Small intestine (tissue), 7 donors: ENCODE measurements at regions not wholly inside any gene's neighbourhood (a gene's known extent, or its start where the extent isn't known, plus 50 kb on each side); places are given as distances from the start of the nearest gene placed in this dataset.
"Not testable (repeated sequence)": the region's sequence is repeated elsewhere in the genome, so short reads cannot be mapped to it uniquely, and the experiment has no call there.

Experiments used
- DNase-seq, 2 donors: peaks; one replicate each; pipeline versions ENCODE4 v3.0.0 to v3.0.0-alpha.2; 2013
- FAIRE-seq: peaks from 2 replicates; lab custom pipeline; 2012; peaks lifted over from hg19 to GRCh38; lab: Jason Lieb, UNC
- H3K27ac ChIP-seq, 3 donors: one replicate each; pipeline ENCODE4 v1.5.1; 2013; ENCODE audit warnings: low read length in 2 of 3, mild to moderate bottlenecking in 2 of 3, control low read depth in 1 of 3, inconsistent platforms in 1 of 3, low read depth in 1 of 3, moderate library complexity in 1 of 3
- H3K27me3 ChIP-seq, 3 donors: one replicate each; pipeline ENCODE4 v1.6.1; 2013; ENCODE audit warnings: low read length in 3 of 3, inconsistent platforms in 1 of 3; ENCODE audit not compliant: control insufficient read depth in 3 of 3, insufficient read depth in 3 of 3
- H3K36me3 ChIP-seq, 3 donors: one replicate each; pipeline ENCODE4 v1.6.1; 2013; ENCODE audit warnings: low read length in 3 of 3, inconsistent platforms in 1 of 3, low read depth in 1 of 3, mild to moderate bottlenecking in 1 of 3, moderate library complexity in 1 of 3; ENCODE audit not compliant: control insufficient read depth in 3 of 3, insufficient read depth in 2 of 3
- H3K4me1 ChIP-seq, 3 donors: one replicate each; pipeline ENCODE4 v1.6.1; 2013; ENCODE audit warnings: low read length in 2 of 3, inconsistent platforms in 1 of 3, low read depth in 1 of 3, mild to moderate bottlenecking in 1 of 3, moderate library complexity in 1 of 3; ENCODE audit not compliant: control insufficient read depth in 3 of 3, insufficient read depth in 2 of 3
- H3K4me3 ChIP-seq, 3 donors: one replicate each; pipeline ENCODE4 v1.5.1; 2013; ENCODE audit warnings: low read length in 3 of 3, control low read depth in 1 of 3, inconsistent platforms in 1 of 3, low read depth in 1 of 3, mild to moderate bottlenecking in 1 of 3, moderate library complexity in 1 of 3
- H3K9me3 ChIP-seq, 2 donors: one replicate each; pipeline ENCODE4 v1.6.1; 2013; ENCODE audit warnings: low read depth in 1 of 2, low read length in 1 of 2; ENCODE audit not compliant: control insufficient read depth in 2 of 2, insufficient read depth in 1 of 2
- WGBS, 3 donors: extraction: QIAGEN DNeasy Blood & Tissue Kit; methylation state at CpG; one replicate each; pipeline ENCODE4 v1.1.7; 2013; 5-methylcytosine and 5-hydroxymethylcytosine counted together
- donor health status: healthy with polysubstance abuse.
- donor health status: control.
- donor health status: control.
- donor health status: Bipolar disorder and iron deficiency.
- donor health status: healthy.

DNA sequence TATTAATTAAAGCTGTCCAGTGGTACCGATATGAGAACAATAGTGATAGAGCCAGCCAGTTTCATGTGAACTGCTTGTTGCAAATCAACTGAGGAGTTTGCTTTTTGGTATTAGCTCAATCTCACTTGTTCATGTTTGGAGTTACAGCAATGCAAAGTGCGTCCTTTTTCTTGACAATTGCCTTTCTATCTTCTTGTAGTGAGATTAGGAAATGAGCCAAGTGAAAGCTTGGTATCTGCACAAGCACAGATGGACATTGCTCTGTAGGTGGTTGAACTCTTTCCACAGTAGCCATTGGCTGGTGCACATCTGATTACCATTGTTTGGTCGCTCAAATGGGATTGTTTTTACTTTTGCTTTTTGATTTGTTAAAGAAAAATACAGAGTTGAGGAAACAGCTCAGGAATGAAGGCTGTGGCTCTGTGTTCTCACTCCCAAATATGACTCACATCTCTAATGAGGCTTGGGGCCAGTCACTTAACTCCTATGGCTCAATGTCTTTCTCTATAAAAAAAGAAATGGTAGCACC is 241.4 kb downstream of the BMP4 start:
- 4 to 21% (median 17%) methylated on average over 3 of the region's 3 CpGs for WGBS, 3 donors
- Histone ChIP-seq H3K4me1 (peaks cover 0 to 13% (median 0%) of the 10 kb centered on the region in 3 donors), H3K9me3 (no peaks in the 10 kb centered on the region), H3K36me3 (no peaks in the 10 kb centered on the region), H3K27ac (peak overlapping the region in 2 of 3 donors; percentile 11 to 40), H3K27me3 (no peaks in the 10 kb centered on the region), H3K4me3 (no peak overlapping the region)
- peak; percentile 64 to 82 for DNase-seq
- FAIRE-seq, result no peak

DNA sequence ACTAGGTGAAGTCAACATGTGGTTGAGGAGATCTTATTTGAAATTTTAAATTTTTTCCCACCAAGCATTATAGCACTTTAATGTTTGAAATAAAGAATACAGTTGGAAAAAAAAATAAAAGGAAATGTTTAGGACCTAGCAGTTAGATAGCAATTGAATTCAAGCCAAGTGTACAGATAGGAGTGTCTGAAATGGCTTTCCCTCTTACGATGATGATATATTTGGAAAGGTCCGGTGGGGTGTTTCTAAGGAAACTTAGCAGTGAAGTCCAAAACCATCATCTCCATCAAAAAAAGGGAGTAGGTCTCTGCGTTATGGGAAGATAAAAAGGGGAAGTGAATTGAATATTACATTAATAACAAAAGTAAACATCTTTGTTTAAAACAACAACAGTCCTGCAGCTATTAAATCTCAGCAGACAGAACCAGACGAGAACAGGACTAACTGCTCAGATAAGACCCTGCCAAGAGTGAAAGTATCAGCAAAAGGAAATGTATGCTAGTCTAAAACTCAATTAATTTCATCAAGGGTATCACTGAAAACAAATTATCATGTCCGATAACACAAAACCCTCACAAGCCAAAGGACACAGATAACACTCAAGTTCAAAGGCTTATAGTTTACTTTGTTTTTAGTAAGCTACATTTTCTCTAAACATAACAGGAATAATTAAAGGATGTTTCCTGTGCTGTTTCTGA is 242.0 kb downstream of the BMP4 start:
- H3K4me3 ChIP-seq, result no peak overlapping the region
- FAIRE-seq, result no peak

DNA sequence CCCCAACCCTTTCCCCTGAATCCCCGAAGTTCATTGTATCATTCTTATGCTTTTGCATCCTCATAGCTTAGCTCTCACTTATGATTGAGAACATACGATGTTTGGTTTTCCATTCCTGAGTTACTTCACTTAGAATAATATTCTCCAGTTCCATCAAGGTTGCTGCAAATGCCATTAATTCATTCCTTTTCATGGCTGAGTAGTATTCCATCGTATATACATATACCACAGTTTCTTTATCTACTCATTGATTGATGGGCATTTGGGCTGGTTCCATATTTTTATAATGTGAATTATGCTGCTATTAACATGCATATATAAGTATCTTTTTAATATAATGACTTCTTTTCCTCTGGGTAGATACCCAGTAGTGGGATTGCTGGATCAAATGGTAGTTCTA is 243.7 kb downstream of the BMP4 start:
- not testable (repeated sequence) for H3K9me3 ChIP-seq, H3K27me3 ChIP-seq, DNase-seq, H3K27ac ChIP-seq, FAIRE-seq, H3K4me3 ChIP-seq, H3K36me3 ChIP-seq
- WGBS, 3 donors, result 92 to 96% (median 95%) methylated on average over 3 of the region's 3 CpGs
- peaks cover 0 to 13% (median 0%) of the 10 kb centered on the region in 3 donors for H3K4me1 ChIP-seq

More for the DNA sequence above, 242.0 kb downstream of the BMP4 start:
- 2 to 13% (median 11%) methylated on average over 5 of the region's 5 CpGs for WGBS, 3 donors
- Histone ChIP-seq H3K4me1 (peaks cover 0 to 13% (median 0%) of the 10 kb centered on the region in 3 donors), H3K36me3 (no peaks in the 10 kb centered on the region), H3K27ac (peak overlapping the region in 1 of 3 donors; percentile 40), H3K9me3 (no peaks in the 10 kb centered on the region), H3K27me3 (no peaks in the 10 kb centered on the region)
- DNase-seq, result peak in 1 of 2 donors; percentile 29

DNA sequence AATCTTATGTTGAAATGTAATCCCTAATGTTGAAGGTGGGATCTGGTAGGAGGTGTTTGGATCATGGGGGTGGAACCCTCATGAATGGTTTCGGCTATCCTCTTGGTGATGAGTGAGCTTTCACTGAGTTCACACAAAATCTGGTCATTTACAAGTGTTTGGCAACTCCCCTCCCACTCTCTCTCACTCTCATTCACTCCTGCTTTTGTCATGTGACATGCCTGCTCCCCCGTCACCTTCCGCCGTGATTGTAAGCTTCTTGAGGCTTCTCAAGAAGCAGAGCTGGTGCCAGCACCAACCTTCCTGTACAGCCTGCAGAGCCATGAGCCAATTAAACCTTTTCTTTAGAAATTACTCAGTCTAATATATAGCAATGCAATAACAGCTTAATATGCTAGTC is 245.4 kb downstream of the BMP4 start:
- H3K27me3 ChIP-seq, result no peaks in the 10 kb centered on the region
- FAIRE-seq (no peak), DNase-seq (no peak)
- H3K36me3 ChIP-seq, result no peaks in the 10 kb centered on the region
- 89 to 96% (median 91%) methylated on average over 4 of the region's 4 CpGs for WGBS, 3 donors
- peaks cover 0 to 13% (median 0%) of the 10 kb centered on the region in 3 donors for H3K4me1 ChIP-seq
- H3K27ac ChIP-seq, result no peak overlapping the region
- H3K4me3 ChIP-seq, result no peak overlapping the region
- no peaks in the 10 kb centered on the region for H3K9me3 ChIP-seq

DNA sequence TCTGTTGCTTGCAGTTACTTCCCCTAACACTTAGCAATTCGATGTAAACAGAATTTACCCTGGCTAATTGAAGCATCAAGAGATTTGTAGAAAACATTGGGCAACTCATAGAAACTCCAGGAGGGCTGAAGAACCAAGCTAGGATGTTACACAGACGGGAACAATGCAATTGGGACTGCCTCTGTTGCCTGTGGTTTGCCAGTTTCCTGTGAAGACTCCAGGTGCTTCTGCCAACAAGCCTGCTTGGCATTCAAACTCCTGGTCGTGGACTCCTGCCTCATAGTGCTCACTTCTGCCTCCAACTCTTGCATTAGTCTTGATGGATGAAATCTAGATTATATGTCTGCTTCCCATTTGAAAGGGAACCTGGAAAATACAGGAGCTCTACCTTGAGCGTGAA is 246.0 kb downstream of the BMP4 start:
- FAIRE-seq, result no peak
- Histone ChIP-seq H3K36me3 (no peaks in the 10 kb centered on the region), H3K27ac (no peak overlapping the region), H3K4me3 (no peak overlapping the region), H3K9me3 (no peaks in the 10 kb centered on the region), H3K27me3 (no peaks in the 10 kb centered on the region), H3K4me1 (peaks cover 0 to 13% (median 0%) of the 10 kb centered on the region in 3 donors)
- WGBS, 3 donors, result 69 to 81% (median 75%) methylated on average over 4 of the region's 4 CpGs
- DNase-seq, result no peak

DNA sequence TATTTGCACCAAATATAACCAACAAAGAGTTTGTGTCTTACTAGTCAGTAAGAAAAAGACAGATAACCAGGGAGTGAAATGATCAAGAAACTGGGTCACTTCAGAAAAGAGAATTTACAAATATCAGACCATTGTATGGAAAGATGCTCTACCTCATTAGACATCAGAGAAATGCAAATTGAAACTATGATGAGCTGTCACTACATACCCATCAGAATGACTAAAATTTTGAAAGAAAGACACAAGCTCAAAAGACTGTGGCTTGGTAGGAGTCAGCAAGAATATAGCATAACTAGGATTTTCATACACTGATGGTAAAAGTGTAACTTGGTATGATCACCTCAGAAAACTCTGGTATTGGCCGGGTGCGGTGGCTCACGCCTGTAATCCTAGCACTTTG is 247.2 kb downstream of the BMP4 start:
- no peak overlapping the region for H3K4me3 ChIP-seq
- DNase-seq (no peak), FAIRE-seq (no peak)
- H3K27me3 ChIP-seq, result no peaks in the 10 kb centered on the region
- no peaks in the 10 kb centered on the region for H3K36me3 ChIP-seq
- peaks cover 0 to 1% (median 0%) of the 10 kb centered on the region in 3 donors for H3K4me1 ChIP-seq
- WGBS, 3 donors, result 90 to 100% (median 97%) methylated on average over 3 of the region's 3 CpGs
- H3K27ac ChIP-seq, result no peak overlapping the region
- H3K9me3 ChIP-seq, result no peaks in the 10 kb centered on the region

DNA sequence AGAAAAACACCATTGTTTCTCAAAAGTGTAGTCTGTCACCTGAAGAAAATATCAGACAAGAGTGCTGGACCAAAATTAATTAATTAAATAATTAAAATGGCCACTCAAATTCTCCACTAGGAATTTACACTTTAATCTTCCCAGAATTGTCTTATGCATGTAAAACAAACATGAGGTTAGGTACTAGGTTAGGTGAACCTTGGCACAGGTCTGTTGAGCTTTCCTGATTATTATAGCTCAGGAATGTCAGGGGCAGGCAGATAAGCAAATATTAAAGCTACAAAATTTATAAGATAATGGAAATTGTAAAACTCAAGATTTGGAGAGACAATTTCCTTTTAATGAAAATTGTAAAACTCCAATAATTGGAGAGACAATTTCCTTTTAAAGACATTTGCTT is 253.2 kb downstream of the BMP4 start:
- H3K9me3 ChIP-seq, result no peaks in the 10 kb centered on the region
- H3K36me3 ChIP-seq, result no peaks in the 10 kb centered on the region
- no peak for FAIRE-seq
- no peaks in the 10 kb centered on the region for H3K4me1 ChIP-seq
- no peak overlapping the region for H3K4me3 ChIP-seq
- peak in 1 of 2 donors; percentile 16 for DNase-seq
- no peaks in the 10 kb centered on the region for H3K27me3 ChIP-seq
- no peak overlapping the region for H3K27ac ChIP-seq

DNA sequence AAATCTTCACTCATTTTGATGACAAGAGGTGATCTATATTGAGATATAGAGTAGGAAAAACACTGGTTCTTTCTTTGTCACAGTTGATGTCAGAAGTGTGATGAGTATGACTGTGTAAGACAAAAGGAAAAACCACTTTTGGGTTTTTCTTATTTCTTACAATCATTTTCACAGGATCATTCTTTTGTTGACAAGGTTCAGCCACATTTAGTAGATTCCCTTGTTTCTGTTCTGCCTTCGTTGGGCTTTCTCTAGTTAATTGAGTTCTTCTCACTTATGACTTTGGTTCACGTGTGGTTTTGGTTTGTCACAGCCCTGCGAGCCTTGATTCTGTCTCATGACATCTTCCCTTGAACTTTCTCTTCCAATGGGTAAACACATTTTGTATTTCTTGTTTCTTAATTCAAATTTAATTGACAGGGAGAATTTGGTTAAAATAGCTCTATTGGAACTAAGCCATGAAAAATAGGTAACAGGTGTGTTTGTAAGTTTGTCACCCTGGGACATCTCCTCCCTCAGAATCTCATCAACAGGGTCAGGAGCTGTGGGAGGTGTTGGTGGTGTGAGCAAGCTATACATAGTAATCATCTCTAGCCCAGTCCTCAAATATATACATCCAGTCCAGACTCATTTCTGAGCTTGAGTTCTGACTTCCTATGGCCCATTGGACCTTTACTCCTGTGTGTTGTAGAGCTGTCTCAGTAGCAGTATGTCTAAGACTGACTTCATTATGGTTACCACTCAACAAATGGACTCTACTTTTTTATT is 255.3 kb downstream of the BMP4 start:
- no peak for DNase-seq
- no peak for FAIRE-seq
- H3K27ac ChIP-seq, result no peak overlapping the region
- whole genome bisulfite sequencing, 3 donors, result 73 to 95% (median 75%) methylated on average over 3 of the region's 3 CpGs
- H3K27me3 ChIP-seq, result no peaks in the 10 kb centered on the region
- no peaks in the 10 kb centered on the region for H3K4me1 ChIP-seq
- no peaks in the 10 kb centered on the region for H3K9me3 ChIP-seq
- H3K36me3 ChIP-seq, result no peaks in the 10 kb centered on the region
- no peak overlapping the region for H3K4me3 ChIP-seq
